Liver (tissue), 8 donors: ENCODE measurements at regions not wholly inside any gene's neighbourhood (a gene's known extent, or its start where the extent isn't known, plus 50 kb on each side); places are given as distances from the start of the nearest gene placed in this dataset.

Experiments
- DNase-seq: peaks from one replicate; pipeline ENCODE4 v3.0.0-alpha.2; 2017; ENCODE audit warnings: low spot score
- H3K27ac ChIP-seq, 2 donors: one replicate each; pipeline ENCODE4 v1.7.0; 2013; ENCODE audit warnings: inconsistent platforms in 2 of 2, low read length in 2 of 2, control low read depth in 1 of 2, low read depth in 1 of 2, mild to moderate bottlenecking in 1 of 2
- H3K27me3 ChIP-seq, 4 donors: one replicate each; pipeline versions ENCODE4 v1.6.1 to v1.7.0; 2013; ENCODE audit warnings: low read length in 3 of 4, inconsistent platforms in 1 of 4, mild to moderate bottlenecking in 1 of 4, moderate library complexity in 1 of 4; ENCODE audit not compliant: control insufficient read depth in 4 of 4, insufficient read depth in 4 of 4
- H3K36me3 ChIP-seq, 4 donors: one replicate each; pipeline versions ENCODE4 v1.6.1 to v1.7.0; 2013; ENCODE audit warnings: low read length in 3 of 4, mild to moderate bottlenecking in 3 of 4, low read depth in 1 of 4, moderate library complexity in 1 of 4; ENCODE audit not compliant: control insufficient read depth in 4 of 4, insufficient read depth in 3 of 4
- H3K4me1 ChIP-seq, 4 donors: one replicate each; pipeline versions ENCODE4 v1.6.1 to v1.7.0; 2013; ENCODE audit warnings: low read length in 3 of 4, mild to moderate bottlenecking in 3 of 4, moderate library complexity in 1 of 4; ENCODE audit not compliant: control insufficient read depth in 4 of 4, insufficient read depth in 4 of 4
- H3K4me3 ChIP-seq, 3 donors: one replicate each; pipeline versions ENCODE4 v1.6.1 to v1.7.0; 2013; ENCODE audit warnings: low read length in 3 of 3, control low read depth in 1 of 3, low read depth in 1 of 3, mild to moderate bottlenecking in 1 of 3
- H3K9ac ChIP-seq, 2 donors: one replicate each; pipeline ENCODE4 v1.7.0; 2013; ENCODE audit warnings: low read length in 2 of 2, mild to moderate bottlenecking in 2 of 2, moderate library complexity in 2 of 2, control low read depth in 1 of 2, low read depth in 1 of 2
- H3K9me3 ChIP-seq, 4 donors: one replicate each; pipeline versions ENCODE4 v1.6.1 to v1.7.0; 2013; ENCODE audit warnings: low read length in 3 of 4; ENCODE audit not compliant: control insufficient read depth in 4 of 4
- ATF3 ChIP-seq: IDR thresholded peaks from 2 replicates; pipeline ENCODE4 v1.6.1; 2016; ENCODE audit warnings: antibody characterized with exemption
- CTCF ChIP-seq: fragments of 150-350 bp; IDR thresholded peaks from 2 replicates; pipeline ENCODE4 v1.5.1; 2017; ENCODE audit warnings: improper control_type of control experiment, low read depth, low read length; ENCODE audit not compliant: missing input control
- EGR1 ChIP-seq, 2 donors: IDR thresholded peaks; 2 replicates each; pipeline ENCODE4 v1.6.1; 2016 to 2018; ENCODE audit warnings: antibody characterized with exemption in 2 of 2, low read depth in 2 of 2
- FOXA1 ChIP-seq: IDR thresholded peaks from 2 replicates; pipeline ENCODE4 v1.6.1; 2016; ENCODE audit warnings: antibody characterized with exemption
- FOXA2 ChIP-seq: IDR thresholded peaks from 2 replicates; pipeline ENCODE4 v1.6.1; 2016; ENCODE audit warnings: antibody characterized with exemption
- HNF4A ChIP-seq, 2 donors: conservative IDR thresholded peaks; 2 replicates each; pipeline ENCODE4 v1.6.1; 2016; ENCODE audit warnings: antibody characterized with exemption in 2 of 2, mild to moderate bottlenecking in 2 of 2
- HNF4G ChIP-seq: IDR thresholded peaks from 2 replicates; pipeline ENCODE4 v1.6.1; 2016; ENCODE audit warnings: antibody characterized with exemption
- MAX ChIP-seq: IDR thresholded peaks from 2 replicates; pipeline ENCODE4 v1.6.1; 2016; ENCODE audit warnings: antibody characterized with exemption
- NR2F2 ChIP-seq: IDR thresholded peaks from 2 replicates; pipeline ENCODE4 v1.6.1; 2016; ENCODE audit warnings: antibody characterized with exemption
- RAD21 ChIP-seq, 2 donors: IDR thresholded peaks; 2 replicates each; pipeline ENCODE4 v1.6.1; 2016; ENCODE audit warnings: antibody characterized with exemption in 2 of 2, mild to moderate bottlenecking in 2 of 2
- REST ChIP-seq: IDR thresholded peaks from 2 replicates; pipeline ENCODE4 v1.6.1; 2016; ENCODE audit warnings: antibody characterized with exemption, mild to moderate bottlenecking
- RXRA ChIP-seq, 2 donors: IDR thresholded peaks; 2 replicates each; pipeline ENCODE4 v1.6.1; 2017 to 2018; ENCODE audit warnings: antibody characterized with exemption in 2 of 2, mild to moderate bottlenecking in 1 of 2
- SP1 ChIP-seq: IDR thresholded peaks from 2 replicates; pipeline ENCODE4 v1.6.1; 2018; ENCODE audit warnings: antibody characterized with exemption, mild to moderate bottlenecking
- TAF1 ChIP-seq: conservative IDR thresholded peaks from 2 replicates; pipeline ENCODE4 v1.6.1; 2016; ENCODE audit warnings: antibody characterized with exemption, mild to moderate bottlenecking
- YY1 ChIP-seq: IDR thresholded peaks from 2 replicates; pipeline ENCODE4 v1.6.1; 2016; ENCODE audit warnings: antibody characterized with exemption, mild to moderate bottlenecking
- ZBTB33 ChIP-seq: IDR thresholded peaks from 2 replicates; pipeline ENCODE4 v1.6.1; 2016; ENCODE audit warnings: antibody characterized with exemption
- WGBS: extraction: QIAGEN DNeasy Blood & Tissue Kit; methylation state at CpG from one replicate; pipeline ENCODE4 v1.1.7; 2013; 5-methylcytosine and 5-hydroxymethylcytosine counted together
- donor health status: healthy.
- donor health status: healthy.
- donor health status: healthy.
- donor health status: healthy.
- donor health status: healthy.

GRCh38 chr4:28772066-28772465, 1911.4 kb downstream of the STIM2 start:
- no peak for DNase-seq
- Histone ChIP-seq H3K4me1 (no peaks in the 10 kb centered on the region), H3K9ac (no peak overlapping the region), H3K4me3 (no peak overlapping the region), H3K27me3 (no peaks in the 10 kb centered on the region), H3K9me3 (no peaks in the 10 kb centered on the region), H3K27ac (no peak overlapping the region), H3K36me3 (no peaks in the 10 kb centered on the region)
- 88% methylated on average over 1 of the region's 1 CpG for WGBS
- TF ChIP-seq REST (no peak), NR2F2 (no peak), HNF4A (conservative IDR thresholded peaks at IDR 0.05) (no peak), CTCF (no peak), MAX (no peak), TAF1 (no peak), SP1 (no peak), ZBTB33 (no peak), HNF4G (no peak), RAD21 (IDR thresholded peaks at IDR 0.05) (no peak), RXRA (IDR thresholded peaks at IDR 0.05) (no peak), FOXA1 (no peak)

GRCh38 chr4:28772788-28773187, 1912.1 kb downstream of the STIM2 start:
- Histone ChIP-seq H3K27ac (no peak overlapping the region), H3K9me3 (no peaks in the 10 kb centered on the region), H3K36me3 (no peaks in the 10 kb centered on the region), H3K9ac (no peak overlapping the region), H3K4me3 (no peak overlapping the region), H3K4me1 (no peaks in the 10 kb centered on the region), H3K27me3 (no peaks in the 10 kb centered on the region)
- no peak for DNase-seq
- 66% methylated on average over 2 of the region's 2 CpGs for WGBS
- TF ChIP-seq HNF4A (conservative IDR thresholded peaks at IDR 0.05) (no peak), HNF4G (no peak), YY1 (no peak), ATF3 (no peak), RXRA (IDR thresholded peaks at IDR 0.05) (no peak), FOXA1 (no peak), RAD21 (IDR thresholded peaks at IDR 0.05) (no peak), REST (no peak), CTCF (no peak), EGR1 (IDR thresholded peaks at IDR 0.05; ENCODE audit: low read depth in 2 of 2) (no peak), FOXA2 (no peak), ZBTB33 (no peak)
